SK-N-SH (cell line): ENCODE measurements at regions not wholly inside any gene's neighbourhood (a gene's known extent, or its start where the extent isn't known, plus 50 kb on each side); places are given as distances from the start of the nearest gene placed in this dataset.

ENCODE experiments used
- CTCF ChIA-PET: fragments of 300-600, 350-600 bp; formaldehyde crosslinking; extraction: SDS; loops from one replicate; lab custom pipeline; 2021; lab: Yijun Ruan, JAX
- POLR2A ChIA-PET: fragments of 350-600 bp; sonication (Branson Sonifier 250); formaldehyde crosslinking; extraction: SDS; loops from one replicate; lab custom pipeline; 2020; ENCODE audit warnings: antibody characterized with exemption, inconsistent platforms; lab: Yijun Ruan, JAX
- DNase-seq: peaks from one replicate; pipeline ENCODE4 v3.0.0; 2012
- H2AFZ ChIP-seq: fragments of 200-600 bp; sonication (generic); 2 replicates; pipeline ENCODE4 v1.8.1; 2016; ENCODE audit warnings: antibody characterized with exemption, mild to moderate bottlenecking, low read depth
- H3F3A ChIP-seq: fragments of 200-600 bp; sonication (generic); replicated peaks from 2 replicates; pipeline ENCODE3; 2016; ENCODE audit warnings: antibody characterized with exemption, mild to moderate bottlenecking; ENCODE audit not compliant: insufficient read depth
- H3K27ac ChIP-seq, 2 experiments: fragments of 200-500 bp in 1 of 2; fragments of 200-600 bp in 1 of 2; sonication (Bioruptor generic) in 1 of 2; sonication (generic), shearing (Covaris generic) in 1 of 2; 2 replicates each; pipeline versions ENCODE4 v1.5.1 to v1.6.1; 2014 to 2016; ENCODE audit warnings: low read depth in 2 of 2, inconsistent platforms in 1 of 2, low read length in 1 of 2, mild to moderate bottlenecking in 1 of 2, mixed read lengths in 1 of 2
- H3K27me3 ChIP-seq: fragments of 200-600 bp; sonication (generic), shearing (Covaris generic); 2 replicates; pipeline ENCODE4 v1.6.1; 2016; ENCODE audit warnings: mixed run types; ENCODE audit not compliant: insufficient read depth
- H3K36me3 ChIP-seq, 2 experiments: fragments of 200-500 bp in 1 of 2; fragments of 200-600 bp in 1 of 2; sonication (Bioruptor generic) in 1 of 2; sonication (generic) in 1 of 2; replicated peaks in 1 of 2; 2 replicates each; pipeline versions ENCODE3 to v1.5.1; 2014 to 2016; ENCODE audit warnings: low read length in 1 of 2, mild to moderate bottlenecking in 1 of 2; ENCODE audit not compliant: insufficient read depth in 2 of 2, control insufficient read depth in 1 of 2
- H3K4me1 ChIP-seq, 2 experiments: fragments of 200-500 bp in 1 of 2; fragments of 200-600 bp in 1 of 2; sonication (Bioruptor generic) in 1 of 2; sonication (generic), shearing (Covaris generic) in 1 of 2; 2 replicates each; pipeline versions ENCODE4 v1.5.1 to v1.6.1; 2014 to 2016; ENCODE audit warnings: low read depth in 1 of 2, low read length in 1 of 2, mixed run types in 1 of 2; ENCODE audit not compliant: insufficient read depth in 2 of 2, control insufficient read depth in 1 of 2
- H3K4me2 ChIP-seq: fragments of 200-600 bp; sonication (generic), shearing (Covaris generic); 2 replicates; pipeline ENCODE4 v1.6.1; 2017; ENCODE audit warnings: mixed run types
- H3K4me3 ChIP-seq, 2 experiments: fragments of 200-500 bp in 1 of 2; fragments of 200-600 bp in 1 of 2; sonication (Bioruptor generic) in 1 of 2; sonication (generic), shearing (Covaris generic) in 1 of 2; 2 replicates each; pipeline versions ENCODE4 v1.5.1 to v1.8.1; 2014 to 2016; ENCODE audit warnings: low read depth in 2 of 2, inconsistent platforms in 1 of 2, low read length in 1 of 2, mild to moderate bottlenecking in 1 of 2, mixed read lengths in 1 of 2, moderate library complexity in 1 of 2
- H3K79me2 ChIP-seq: fragments of 200-600 bp; sonication (generic); 2 replicates; pipeline ENCODE4 v1.8.1; 2017; ENCODE audit warnings: mild to moderate bottlenecking; ENCODE audit not compliant: insufficient read depth
- H3K9ac ChIP-seq: fragments of 200-600 bp; sonication (generic); 2 replicates; pipeline ENCODE4 v1.6.1; 2017; ENCODE audit warnings: mixed run types
- H3K9me2 ChIP-seq: fragments of 200-600 bp; sonication (generic); 2 replicates; pipeline ENCODE4 v1.6.1; 2017; ENCODE audit warnings: mixed run types
- H3K9me3 ChIP-seq: fragments of 200-600 bp; sonication (generic); 2 replicates; pipeline ENCODE4 v1.6.1; 2017; ENCODE audit warnings: mixed run types, mild to moderate bottlenecking, moderate library complexity
- H4K20me1 ChIP-seq: fragments of 200-600 bp; sonication (generic); 2 replicates; pipeline ENCODE4 v1.6.1; 2017; ENCODE audit warnings: mild to moderate bottlenecking, mixed run types; ENCODE audit not compliant: insufficient read depth
- CHD2 ChIP-seq: fragments of 150-350 bp; IDR thresholded peaks from 2 replicates; pipeline ENCODE4 v1.6.1; 2018; ENCODE audit warnings: low read length; ENCODE audit not compliant: partially characterized antibody
- CTCF ChIP-seq: fragments of 200-600 bp; sonication (generic); IDR thresholded peaks from 2 replicates; pipeline ENCODE4 v1.6.1; 2017; ENCODE audit warnings: antibody characterized with exemption, mild to moderate bottlenecking, moderate library complexity
- ELF1 ChIP-seq: IDR thresholded peaks from 2 replicates; pipeline ENCODE4 v1.4.0; 2012
- EP300 ChIP-seq, 2 experiments: IDR thresholded peaks; 2 replicates each; pipeline versions ENCODE4 v1.4.0 to v1.6.1; 2012; ENCODE audit warnings: borderline replicate concordance in 1 of 2, low read depth in 1 of 2, low read length in 1 of 2
- EZH2phosphoT487 ChIP-seq: fragments of 200-600 bp; sonication (generic); IDR thresholded peaks from 2 replicates; pipeline ENCODE4 v1.6.1; 2017; ENCODE audit warnings: low read depth, mixed run types, mild to moderate bottlenecking, antibody characterized with exemption, moderate library complexity, borderline replicate concordance
- FOXJ3 ChIP-seq: sonication (generic); formaldehyde crosslinking; IDR thresholded peaks from 2 replicates; pipeline ENCODE4 v1.5.1; 2020; ENCODE audit warnings: mild to moderate bottlenecking, missing genetic modification reagents
- GATA2 ChIP-seq: sonication (generic); formaldehyde crosslinking; IDR thresholded peaks from 2 replicates; pipeline ENCODE4 v1.5.0; 2020; ENCODE audit warnings: mild to moderate bottlenecking, missing genetic modification reagents
- JUND ChIP-seq: IDR thresholded peaks from 2 replicates; pipeline ENCODE4 v1.4.0; 2012
- MXI1 ChIP-seq: IDR thresholded peaks from 2 replicates; pipeline ENCODE4 v1.6.1; 2012; ENCODE audit warnings: mild to moderate bottlenecking, low read depth, low read length, improper control_type of control experiment
- NFIC ChIP-seq: IDR thresholded peaks from 2 replicates; pipeline ENCODE4 v1.4.0; 2012; ENCODE audit warnings: borderline replicate concordance
- POLR2AphosphoS5 ChIP-seq: IDR thresholded peaks from 2 replicates; pipeline ENCODE4 v1.6.1; 2012; ENCODE audit warnings: low read depth, low read length
- RAD21 ChIP-seq: IDR thresholded peaks from 2 replicates; pipeline ENCODE4 v1.6.1; 2012; ENCODE audit warnings: mild to moderate bottlenecking, low read length
- RCOR1 ChIP-seq: fragments of 150-350 bp; IDR thresholded peaks from 2 replicates; pipeline ENCODE4 v1.6.1; 2017; ENCODE audit warnings: antibody characterized with exemption, low read length
- REST ChIP-seq: IDR thresholded peaks from 2 replicates; pipeline ENCODE4 v1.6.1; 2012; ENCODE audit warnings: mild to moderate bottlenecking, low read depth, low read length, moderate library complexity
- RXRA ChIP-seq: IDR thresholded peaks from 2 replicates; pipeline ENCODE4 v1.4.0; 2012; ENCODE audit warnings: low read depth, mild to moderate bottlenecking, borderline replicate concordance
- SMC3 ChIP-seq: IDR thresholded peaks from 2 replicates; pipeline ENCODE4 v1.6.1; 2012; ENCODE audit warnings: low read depth, low read length, improper control_type of control experiment
- TAF1 ChIP-seq: IDR thresholded peaks from 2 replicates; pipeline ENCODE4 v1.6.1; 2012; ENCODE audit warnings: low read depth, mild to moderate bottlenecking, low read length, moderate library complexity, borderline replicate concordance
- TCF12 ChIP-seq: IDR thresholded peaks from 2 replicates; pipeline ENCODE4 v1.4.0; 2012
- TEAD4 ChIP-seq: IDR thresholded peaks from 2 replicates; pipeline ENCODE4 v1.4.0; 2012; ENCODE audit warnings: mild to moderate bottlenecking, borderline replicate concordance; ENCODE audit not compliant: insufficient read depth
- YY1 ChIP-seq: IDR thresholded peaks from 2 replicates; pipeline ENCODE4 v1.4.0; 2012; ENCODE audit warnings: low read depth, mild to moderate bottlenecking
- WGBS: methylation state at CpG from one replicate; pipeline ENCODE4 v1.1.6; 2017; ENCODE audit warnings: low lambda C conversion rate; 5-methylcytosine and 5-hydroxymethylcytosine counted together
- TF ChIP-seq, protein P1 (sequence below): fragments of 150-350 bp; IDR thresholded peaks from 2 replicates; pipeline ENCODE4 v1.6.1; 2017; ENCODE audit warnings: antibody characterized with exemption, low read length, low read depth, borderline replicate concordance
- TF ChIP-seq, protein P2 (sequence below): IDR thresholded peaks from 2 replicates; pipeline ENCODE4; 2012

DNA sequence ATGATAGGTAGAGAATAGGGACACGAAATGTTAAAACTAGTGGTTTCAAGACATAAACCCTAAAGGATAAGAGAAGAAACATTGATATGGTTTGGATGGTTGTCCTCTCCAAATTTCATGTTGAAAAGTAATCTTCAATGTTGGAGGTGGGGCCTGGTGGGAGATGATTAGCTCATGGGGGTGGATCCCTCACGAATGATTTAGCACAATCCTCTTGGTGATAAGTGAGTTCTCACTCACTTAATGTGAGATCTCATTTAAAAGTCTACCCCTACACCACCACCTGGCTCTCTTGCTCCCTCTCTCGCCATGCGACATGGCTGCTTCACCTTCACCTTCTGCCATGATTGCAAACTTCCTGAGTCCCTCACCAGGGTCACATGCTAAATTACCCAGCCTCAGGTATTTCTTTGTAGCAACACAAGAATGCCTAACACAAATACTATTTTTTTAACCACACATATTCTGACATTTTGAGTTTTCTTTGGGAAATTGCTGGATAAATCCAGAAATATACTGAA, 242.4 kb upstream of the PHF14 start:
- no peak overlapping the region for H3K27ac ChIP-seq
- no peaks in the 10 kb centered on the region for H3F3A ChIP-seq
- no peaks in the 10 kb centered on the region for H3K79me2 ChIP-seq
- ChIA-PET POLR2A (no interaction called here), CTCF (no interaction called here)
- no peaks in the 10 kb centered on the region for H3K9me3 ChIP-seq
- DNase-seq, result no peak
- H2AFZ ChIP-seq, result no peak overlapping the region
- H4K20me1 ChIP-seq, result no peaks in the 10 kb centered on the region
- H3K4me1 ChIP-seq, result no peaks in the 10 kb centered on the region
- H3K36me3 ChIP-seq, result no peaks in the 10 kb centered on the region
- no peak for TF ChIP-seq FOXJ3 (CRISPR knock-in tag)
- TF ChIP-seq MXI1, result no peak
- TF ChIP-seq RCOR1, result no peak
- no peak for TF ChIP-seq NFIC
- TF ChIP-seq TAF1, result no peak
- no peak for TF ChIP-seq TCF12
- TF ChIP-seq EZH2phosphoT487, result no peak
- TF ChIP-seq JUND, result no peak
- no peak for TF ChIP-seq EP300 (IDR thresholded peaks at IDR 0.05; ENCODE audit: borderline replicate concordance in 1 of 2, low read depth in 1 of 2, low read length in 1 of 2)
- TF ChIP-seq SMC3, result no peak
- no peak for TF ChIP-seq GATA2 (CRISPR knock-in tag)
- TF ChIP-seq POLR2AphosphoS5, result no peak
- TF ChIP-seq CHD2, result no peak
- no peak overlapping the region for H3K9ac ChIP-seq
- 35% methylated on average over 4 of the region's 4 CpGs for WGBS
- no peaks in the 10 kb centered on the region for H3K27me3 ChIP-seq
- no peak overlapping the region for H3K4me2 ChIP-seq
- H3K4me3 ChIP-seq, result no peak overlapping the region
- H3K9me2 ChIP-seq, result no peaks in the 10 kb centered on the region

GRCh38 chr7:10733747-10734146, 239.9 kb upstream of the PHF14 start:
- 81% methylated on average over 1 of the region's 1 CpG for WGBS
- no peak for TF ChIP-seq GATA2 (CRISPR knock-in tag)
- TF ChIP-seq RCOR1, result no peak
- TF ChIP-seq POLR2AphosphoS5, result no peak
- no peak for TF ChIP-seq RAD21
- no peak for TF ChIP-seq SMC3
- TF ChIP-seq TEAD4, result no peak
- TF ChIP-seq, protein P1, sequence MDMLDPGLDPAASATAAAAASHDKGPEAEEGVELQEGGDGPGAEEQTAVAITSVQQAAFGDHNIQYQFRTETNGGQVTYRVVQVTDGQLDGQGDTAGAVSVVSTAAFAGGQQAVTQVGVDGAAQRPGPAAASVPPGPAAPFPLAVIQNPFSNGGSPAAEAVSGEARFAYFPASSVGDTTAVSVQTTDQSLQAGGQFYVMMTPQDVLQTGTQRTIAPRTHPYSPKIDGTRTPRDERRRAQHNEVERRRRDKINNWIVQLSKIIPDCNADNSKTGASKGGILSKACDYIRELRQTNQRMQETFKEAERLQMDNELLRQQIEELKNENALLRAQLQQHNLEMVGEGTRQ, result no peak
- TF ChIP-seq JUND, result no peak
- no peak for TF ChIP-seq ELF1
- TF ChIP-seq FOXJ3 (CRISPR knock-in tag), result no peak
- no peak for TF ChIP-seq CTCF
- no peak for TF ChIP-seq YY1
- no peak for TF ChIP-seq RXRA
- no peak for TF ChIP-seq TAF1
- TF ChIP-seq REST, result no peak
- no peak for TF ChIP-seq MXI1
- TF ChIP-seq, protein P2, sequence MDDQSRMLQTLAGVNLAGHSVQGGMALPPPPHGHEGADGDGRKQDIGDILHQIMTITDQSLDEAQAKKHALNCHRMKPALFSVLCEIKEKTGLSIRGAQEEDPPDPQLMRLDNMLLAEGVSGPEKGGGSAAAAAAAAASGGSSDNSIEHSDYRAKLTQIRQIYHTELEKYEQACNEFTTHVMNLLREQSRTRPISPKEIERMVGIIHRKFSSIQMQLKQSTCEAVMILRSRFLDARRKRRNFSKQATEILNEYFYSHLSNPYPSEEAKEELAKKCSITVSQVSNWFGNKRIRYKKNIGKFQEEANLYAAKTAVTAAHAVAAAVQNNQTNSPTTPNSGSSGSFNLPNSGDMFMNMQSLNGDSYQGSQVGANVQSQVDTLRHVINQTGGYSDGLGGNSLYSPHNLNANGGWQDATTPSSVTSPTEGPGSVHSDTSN, result no peak

More at GRCh38 chr7:10733747-10734146, 239.9 kb upstream of the PHF14 start:
- Histone ChIP-seq H3K4me2 (no peak overlapping the region), H2AFZ (no peak overlapping the region), H3K27me3 (no peaks in the 10 kb centered on the region), H3K79me2 (no peaks in the 10 kb centered on the region), H3K9me2 (no peaks in the 10 kb centered on the region), H3K27ac (no peak overlapping the region), H3K4me3 (no peak overlapping the region), H3K9me3 (no peaks in the 10 kb centered on the region), H3K4me1 (no peaks in the 10 kb centered on the region), H4K20me1 (no peaks in the 10 kb centered on the region), H3K9ac (no peak overlapping the region), H3F3A (no peaks in the 10 kb centered on the region), H3K36me3 (no peaks in the 10 kb centered on the region)
- DNase-seq, result no peak
- POLR2A ChIA-PET, result no interaction called here
- CTCF ChIA-PET, result interaction anchor here (1.1 kb wide), 2 partner anchors 9 to 14 kb away, joined by 3 read pairs; no protein-coding TSS in a partner anchor
